IPS-18a (cell line): ENCODE measurements at regions not wholly inside any gene's neighbourhood (a gene's known extent, or its start where the extent isn't known, plus 50 kb on each side); places are given as distances from the start of the nearest gene placed in this dataset.

Source experiments
- H3K27ac ChIP-seq: one replicate; pipeline ENCODE4 v1.5.1; 2013; ENCODE audit warnings: low read length
- H3K27me3 ChIP-seq: one replicate; pipeline ENCODE4 v1.6.1; 2013; ENCODE audit warnings: mild to moderate bottlenecking, low read length; ENCODE audit not compliant: control insufficient read depth, insufficient read depth
- H3K36me3 ChIP-seq: one replicate; pipeline ENCODE4 v1.6.1; 2013; ENCODE audit warnings: low read depth, low read length; ENCODE audit not compliant: control insufficient read depth
- H3K4me1 ChIP-seq: one replicate; pipeline ENCODE4 v1.6.1; 2013; ENCODE audit warnings: low read depth, low read length; ENCODE audit not compliant: control insufficient read depth
- H3K4me3 ChIP-seq: one replicate; pipeline ENCODE4 v1.5.1; 2013; ENCODE audit warnings: low read length
- H3K9ac ChIP-seq: one replicate; pipeline ENCODE4 v1.6.1; 2013; ENCODE audit warnings: mild to moderate bottlenecking, low read length, moderate library complexity
- H3K9me3 ChIP-seq: one replicate; pipeline ENCODE4 v1.6.1; 2013; ENCODE audit warnings: low read depth, low read length; ENCODE audit not compliant: control insufficient read depth

- no peak overlapping the region for H3K27ac ChIP-seq
- H3K27me3 ChIP-seq, result no peaks in the 10 kb centered on the region
- no peaks in the 10 kb centered on the region for H3K9me3 ChIP-seq
- peaks cover 12% of the 10 kb centered on the region for H3K4me1 ChIP-seq
- H3K9ac ChIP-seq, result no peak overlapping the region
- H3K4me3 ChIP-seq, result no peak overlapping the region
- H3K36me3 ChIP-seq, result no peaks in the 10 kb centered on the region
Measured at GRCh38 chr11:122517403-122518379, 137.8 kb upstream of the UBASH3B start.

- no peak overlapping the region for H3K9ac ChIP-seq
- peaks cover 8% of the 10 kb centered on the region for H3K4me1 ChIP-seq
- H3K36me3 ChIP-seq, result no peaks in the 10 kb centered on the region
- no peaks in the 10 kb centered on the region for H3K9me3 ChIP-seq
- no peak overlapping the region for H3K27ac ChIP-seq
- H3K27me3 ChIP-seq, result no peaks in the 10 kb centered on the region
- H3K4me3 ChIP-seq, result no peak overlapping the region
Measured at GRCh38 chr11:122516686-122517085, 138.8 kb upstream of the UBASH3B start.

GRCh38 chr11:122513997-122514396, 141.5 kb upstream of the UBASH3B start:
- H3K4me1 ChIP-seq, result no peaks in the 10 kb centered on the region
- H3K27me3 ChIP-seq, result no peaks in the 10 kb centered on the region
- no peak overlapping the region for H3K4me3 ChIP-seq
- no peaks in the 10 kb centered on the region for H3K36me3 ChIP-seq
- no peak overlapping the region for H3K9ac ChIP-seq
- no peaks in the 10 kb centered on the region for H3K9me3 ChIP-seq
- no peak overlapping the region for H3K27ac ChIP-seq

GRCh38 chr11:122513328-122513727, 142.2 kb upstream of the UBASH3B start:
- Histone ChIP-seq H3K4me3 (no peak overlapping the region), H3K9ac (no peak overlapping the region), H3K4me1 (no peaks in the 10 kb centered on the region), H3K9me3 (no peaks in the 10 kb centered on the region), H3K27ac (no peak overlapping the region), H3K36me3 (no peaks in the 10 kb centered on the region), H3K27me3 (no peaks in the 10 kb centered on the region)

- H3K36me3 ChIP-seq, result no peaks in the 10 kb centered on the region
- H3K4me1 ChIP-seq, result no peaks in the 10 kb centered on the region
- H3K9me3 ChIP-seq, result no peaks in the 10 kb centered on the region
- no peak overlapping the region for H3K9ac ChIP-seq
- H3K27ac ChIP-seq, result no peak overlapping the region
- no peak overlapping the region for H3K4me3 ChIP-seq
- no peaks in the 10 kb centered on the region for H3K27me3 ChIP-seq
Measured at GRCh38 chr11:122512688-122513087, 142.8 kb upstream of the UBASH3B start.

- Histone ChIP-seq H3K36me3 (no peaks in the 10 kb centered on the region), H3K9ac (no peak overlapping the region), H3K9me3 (no peaks in the 10 kb centered on the region), H3K4me3 (no peak overlapping the region), H3K4me1 (peaks cover 4% of the 10 kb centered on the region), H3K27me3 (no peaks in the 10 kb centered on the region), H3K27ac (no peak overlapping the region)
Measured at GRCh38 chr11:122509899-122510298, 145.6 kb upstream of the UBASH3B start.

GRCh38 chr11:122509091-122509490, 146.4 kb upstream of the UBASH3B start:
- H3K9me3 ChIP-seq, result no peaks in the 10 kb centered on the region
- H3K4me3 ChIP-seq, result no peak overlapping the region
- H3K27ac ChIP-seq, result no peak overlapping the region
- no peaks in the 10 kb centered on the region for H3K36me3 ChIP-seq
- H3K4me1 ChIP-seq, result peaks cover 4% of the 10 kb centered on the region
- H3K9ac ChIP-seq, result no peak overlapping the region
- no peaks in the 10 kb centered on the region for H3K27me3 ChIP-seq

GRCh38 chr11:122505304-122506006, 150.1 kb upstream of the UBASH3B start:
- Histone ChIP-seq H3K4me1 (peaks cover 4% of the 10 kb centered on the region), H3K36me3 (no peaks in the 10 kb centered on the region), H3K9me3 (no peaks in the 10 kb centered on the region), H3K27me3 (no peaks in the 10 kb centered on the region), H3K27ac (no peak overlapping the region), H3K9ac (no peak overlapping the region), H3K4me3 (no peak overlapping the region)

GRCh38 chr11:122494221-122494620, 161.3 kb upstream of the UBASH3B start:
- H3K9ac ChIP-seq, result no peak overlapping the region
- H3K27me3 ChIP-seq, result no peaks in the 10 kb centered on the region
- H3K36me3 ChIP-seq, result no peaks in the 10 kb centered on the region
- no peaks in the 10 kb centered on the region for H3K4me1 ChIP-seq
- no peaks in the 10 kb centered on the region for H3K9me3 ChIP-seq
- no peak overlapping the region for H3K4me3 ChIP-seq
- no peak overlapping the region for H3K27ac ChIP-seq

GRCh38 chr11:122491509-122491908, 164.0 kb upstream of the UBASH3B start:
- H3K4me1 ChIP-seq, result peaks cover 4% of the 10 kb centered on the region

GRCh38 chr11:122488892-122489706, 166.4 kb upstream of the UBASH3B start:
- H3K9me3 ChIP-seq, result no peaks in the 10 kb centered on the region
- no peaks in the 10 kb centered on the region for H3K36me3 ChIP-seq
- H3K4me1 ChIP-seq, result peaks cover 4% of the 10 kb centered on the region
- H3K9ac ChIP-seq, result no peak overlapping the region
- H3K27me3 ChIP-seq, result no peaks in the 10 kb centered on the region
- no peak overlapping the region for H3K4me3 ChIP-seq
- H3K27ac ChIP-seq, result no peak overlapping the region

More at GRCh38 chr11:122491509-122491908, 164.0 kb upstream of the UBASH3B start:
- no peaks in the 10 kb centered on the region for H3K27me3 ChIP-seq
- H3K9me3 ChIP-seq, result no peaks in the 10 kb centered on the region
- no peak overlapping the region for H3K9ac ChIP-seq
- H3K36me3 ChIP-seq, result no peaks in the 10 kb centered on the region
- H3K27ac ChIP-seq, result no peak overlapping the region
- no peak overlapping the region for H3K4me3 ChIP-seq
